ENCODE measurements at regions not wholly inside any gene's neighbourhood (a gene's known extent, or its start where the extent isn't known, plus 50 kb on each side); places are given as distances from the start of the nearest gene placed in this dataset.

DNA sequence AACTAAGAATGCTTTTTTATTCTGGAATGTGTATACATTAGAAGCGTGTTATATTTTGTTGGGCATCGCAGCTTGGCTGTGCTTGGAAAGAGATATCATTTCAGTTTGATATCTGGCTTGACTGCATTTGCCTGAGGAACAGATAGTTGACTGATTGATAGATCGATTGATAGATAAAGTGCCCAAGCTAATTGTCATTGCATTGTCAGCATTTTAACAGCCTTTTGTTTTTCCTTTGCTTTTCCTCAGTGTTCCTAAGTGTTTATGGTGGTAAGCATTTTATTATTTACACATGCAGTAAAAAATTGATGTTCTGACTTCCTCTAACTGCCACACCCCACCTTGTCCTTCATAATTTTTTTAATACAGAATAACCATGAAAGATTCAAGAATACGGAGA, 180.9 kb upstream of the GRIK2 start:
- DNase-seq (ENCODE audit: low spot score), result no peak

DNA sequence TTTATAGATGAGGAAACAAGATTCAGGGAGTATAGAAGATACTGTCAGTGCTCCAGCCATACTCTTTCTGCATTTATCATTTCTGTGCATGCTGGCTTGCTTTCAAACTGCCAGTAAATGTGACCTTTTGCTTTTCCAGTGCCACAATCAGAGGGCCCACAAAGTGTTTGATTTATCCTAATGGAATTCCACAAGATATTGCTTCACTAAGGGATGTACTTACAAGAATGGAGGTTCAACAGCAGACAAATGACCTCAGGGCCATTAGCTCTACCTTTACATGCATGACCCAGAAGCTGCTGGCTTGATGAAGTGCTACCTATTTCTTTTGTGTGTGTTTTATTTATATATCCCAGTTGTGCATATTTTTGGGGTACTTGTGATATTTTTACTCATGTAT, 171.5 kb upstream of the GRIK2 start:
- DNase-seq (ENCODE audit: low spot score), result no peak

DNA sequence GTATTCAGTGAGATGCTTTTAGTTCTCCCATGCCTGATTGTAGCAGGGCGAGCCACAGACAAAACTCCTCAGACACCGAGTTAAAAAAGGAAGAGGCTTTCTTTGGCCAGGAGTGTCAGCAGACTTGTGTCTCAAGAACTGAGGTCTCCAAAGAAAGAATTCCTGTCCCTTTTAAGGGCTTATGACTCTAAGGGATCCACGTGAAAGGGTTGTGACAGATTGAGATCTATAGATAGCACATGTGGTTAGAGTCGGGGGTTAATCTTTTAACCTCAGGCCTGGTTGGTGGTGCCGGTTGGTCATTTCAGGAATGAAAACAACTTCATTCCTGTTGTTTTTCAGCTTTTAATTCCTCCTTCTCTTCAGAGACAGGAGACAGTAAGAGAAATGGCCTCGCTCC, 168.8 kb upstream of the GRIK2 start:
- no peak for DNase-seq (ENCODE audit: low spot score)

DNA sequence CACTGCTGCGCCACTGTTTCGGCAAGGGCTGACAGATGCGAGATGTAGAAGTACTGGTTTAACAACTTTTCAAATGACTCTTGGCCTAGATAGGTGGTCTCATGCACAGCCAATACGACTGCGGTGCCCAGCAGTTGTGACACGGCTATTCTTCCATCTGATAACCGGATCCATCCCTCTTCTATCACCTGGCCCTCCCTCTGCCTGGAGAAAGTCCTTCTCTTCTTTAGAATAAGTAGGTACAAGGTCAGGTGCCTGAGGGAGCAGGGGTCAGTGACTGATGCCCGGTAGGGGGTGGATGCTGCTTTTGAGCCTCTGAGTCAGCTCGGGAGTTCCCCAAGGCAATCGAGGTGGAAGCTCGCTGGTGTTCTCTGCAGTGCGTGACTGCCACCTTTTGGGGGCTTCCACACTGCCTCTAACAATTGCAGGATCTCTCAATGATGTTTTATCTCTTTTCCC, 166.8 kb upstream of the GRIK2 start:
- DNase-seq (ENCODE audit: low spot score), result peak; percentile 4

DNA sequence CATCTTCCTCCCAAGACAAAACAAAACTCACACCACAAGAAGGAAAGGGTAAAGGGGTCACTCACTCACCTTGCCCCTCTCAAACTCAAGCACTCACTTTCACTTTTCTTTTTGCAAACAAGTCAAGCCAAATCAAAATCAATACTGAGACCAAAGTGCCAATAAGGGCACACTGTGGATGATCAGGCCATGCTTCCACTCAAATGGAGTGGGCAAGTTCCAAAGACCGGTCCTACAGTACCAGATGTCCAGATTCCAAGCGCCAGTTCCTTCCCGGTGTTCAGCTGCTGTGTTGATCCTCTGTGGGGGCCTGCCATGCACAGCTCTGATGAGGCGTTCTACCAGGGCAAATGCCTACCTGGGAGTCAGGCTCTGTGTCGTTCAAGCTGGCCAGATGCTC, 162.6 kb upstream of the GRIK2 start:
- DNase-seq (ENCODE audit: low spot score), result no peak

DNA sequence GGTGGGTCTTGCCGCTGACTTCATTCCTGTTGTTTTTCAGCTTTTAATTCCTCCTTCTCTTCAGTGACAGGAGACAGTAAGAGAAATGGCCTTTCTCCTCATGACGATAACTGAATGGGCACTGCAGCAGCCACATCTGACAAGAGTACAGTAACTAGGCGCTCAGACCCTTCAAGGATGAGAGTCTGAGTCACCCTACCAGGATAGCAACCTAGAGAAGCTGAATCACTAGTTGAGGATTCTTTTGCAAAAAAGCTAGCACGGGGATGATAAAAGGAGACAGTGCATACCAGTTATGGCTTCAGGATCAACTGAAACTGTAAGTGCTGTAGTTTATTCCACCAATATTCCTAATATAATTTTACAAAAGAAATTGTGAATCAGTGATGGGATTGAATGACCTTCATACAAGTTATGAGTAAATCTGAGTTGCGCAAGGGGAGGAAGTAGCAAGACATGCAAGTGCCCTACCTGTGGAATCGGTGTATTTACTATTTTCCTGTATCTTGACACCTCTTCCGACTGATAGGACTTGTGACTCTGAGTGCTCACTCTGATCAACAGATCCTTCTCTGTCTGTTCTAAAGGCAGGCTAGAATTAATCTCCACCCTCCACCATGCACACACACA, 161.8 kb upstream of the GRIK2 start:
- no peak for DNase-seq (ENCODE audit: low spot score)

DNA sequence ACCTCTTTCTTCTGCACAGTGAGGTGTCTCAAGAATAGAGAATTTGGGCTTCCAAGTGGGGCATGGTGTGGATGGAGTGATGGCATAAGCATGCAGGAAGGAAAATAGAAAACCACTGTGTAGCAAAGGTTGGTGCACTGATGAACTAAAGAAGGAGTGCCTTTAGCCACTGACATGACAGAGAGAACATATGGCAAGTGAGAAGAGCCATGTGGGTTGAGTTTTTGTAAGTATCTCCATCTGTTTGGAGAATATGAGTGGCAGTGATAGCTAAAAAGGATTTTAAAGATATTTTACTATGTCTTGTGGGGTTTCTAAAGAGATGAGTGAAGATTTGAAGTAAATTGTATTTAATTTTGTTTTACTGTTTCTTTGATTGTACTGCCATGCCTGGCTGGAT, 160.5 kb upstream of the GRIK2 start:
- DNase-seq (ENCODE audit: low spot score), result no peak

DNA sequence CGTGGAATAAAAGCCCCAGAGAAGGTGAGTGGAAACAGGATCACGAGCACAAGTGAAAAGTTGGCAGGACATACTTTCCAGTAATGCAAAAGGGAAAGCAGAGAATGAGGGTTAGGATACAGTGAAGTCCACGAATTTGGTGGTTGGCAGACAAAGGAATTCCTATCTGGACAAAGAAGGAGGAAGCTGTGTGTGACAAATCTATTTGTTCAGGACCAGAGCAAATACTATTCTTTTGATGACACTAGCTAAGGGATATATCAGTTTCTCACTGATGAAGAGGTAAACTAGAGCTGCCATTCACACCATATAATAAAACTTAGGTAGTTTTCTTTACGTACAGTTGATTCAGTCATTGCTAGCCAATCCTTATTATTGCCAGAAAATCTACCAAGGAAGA, 156.8 kb upstream of the GRIK2 start:
- no peak for DNase-seq (ENCODE audit: low spot score)

DNA sequence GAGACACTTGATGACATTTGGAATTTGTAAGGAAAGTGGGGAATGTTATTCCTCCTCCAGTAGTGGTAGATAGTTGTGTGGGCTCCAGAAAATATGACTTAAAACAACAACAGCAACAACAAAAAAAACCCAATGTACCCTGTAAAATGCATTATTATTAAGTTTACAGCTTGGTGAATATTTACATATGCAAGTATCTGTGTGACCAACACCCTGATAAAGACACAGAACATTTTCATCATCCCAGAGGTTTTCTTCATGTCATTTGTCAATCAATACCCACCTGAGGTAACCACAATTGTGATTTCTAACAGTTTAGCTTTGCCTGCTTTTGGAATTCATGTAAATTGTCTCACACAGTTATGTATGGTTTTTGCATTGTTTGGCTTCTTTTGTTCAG, 152.1 kb upstream of the GRIK2 start:
- no peak for DNase-seq (ENCODE audit: low spot score)

DNA sequence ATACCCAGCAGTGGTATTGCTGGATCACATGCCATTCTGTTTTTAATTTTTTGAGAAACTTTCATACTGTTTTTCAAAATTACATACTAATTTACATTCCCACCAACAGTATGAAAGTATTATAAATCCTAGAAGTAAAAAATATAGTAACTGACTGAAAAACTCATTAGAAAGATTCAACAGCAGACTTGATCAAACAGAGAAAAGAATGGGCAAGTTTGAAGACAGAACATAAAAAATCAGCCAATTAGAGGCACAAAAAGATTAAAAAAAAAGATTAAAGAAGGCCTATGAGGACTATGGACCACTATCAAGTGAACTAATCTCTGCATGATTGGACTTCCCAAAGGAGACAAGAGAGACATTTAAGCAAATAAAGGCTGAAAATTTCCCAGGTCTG, 144.0 kb upstream of the GRIK2 start:
- DNase-seq (ENCODE audit: low spot score), result no peak

DNA sequence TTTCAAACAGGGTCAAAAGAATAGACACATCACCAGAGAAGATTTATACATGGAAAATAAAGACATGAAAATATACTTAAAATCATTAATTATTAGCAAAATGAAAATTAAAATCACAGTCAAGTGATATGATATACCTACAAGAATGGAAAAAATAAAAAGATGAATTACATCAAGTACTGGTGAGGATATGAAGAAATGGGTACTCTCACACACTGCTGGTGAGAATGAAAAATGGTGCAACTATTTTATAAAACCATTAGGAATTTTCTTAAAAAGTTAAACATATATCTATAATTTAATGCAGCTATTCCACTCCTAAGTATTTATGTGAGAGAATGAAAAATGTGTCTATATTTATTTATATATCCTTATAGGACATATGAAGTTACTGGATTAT, 136.3 kb upstream of the GRIK2 start:
- no peak for DNase-seq (ENCODE audit: low spot score)

DNA sequence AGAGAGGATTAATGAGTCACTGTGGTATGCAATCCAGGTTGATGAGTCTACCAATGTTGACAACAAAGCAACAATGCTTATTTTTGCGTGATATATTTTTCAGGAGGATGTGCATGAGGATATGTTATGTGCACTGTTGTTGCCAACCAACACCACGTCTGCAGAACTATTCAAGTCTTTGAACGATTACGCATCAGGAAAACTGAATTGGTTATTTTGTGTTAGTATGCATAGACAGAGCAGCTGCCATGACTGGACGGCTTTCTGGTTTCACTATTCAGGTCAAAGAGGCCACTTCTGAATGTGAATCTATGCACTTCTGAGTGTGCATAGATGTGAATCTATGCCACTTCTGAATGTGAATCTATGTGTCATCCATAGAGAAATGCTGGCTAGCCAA, 134.0 kb upstream of the GRIK2 start:
- DNase-seq (ENCODE audit: low spot score), result no peak

DNA sequence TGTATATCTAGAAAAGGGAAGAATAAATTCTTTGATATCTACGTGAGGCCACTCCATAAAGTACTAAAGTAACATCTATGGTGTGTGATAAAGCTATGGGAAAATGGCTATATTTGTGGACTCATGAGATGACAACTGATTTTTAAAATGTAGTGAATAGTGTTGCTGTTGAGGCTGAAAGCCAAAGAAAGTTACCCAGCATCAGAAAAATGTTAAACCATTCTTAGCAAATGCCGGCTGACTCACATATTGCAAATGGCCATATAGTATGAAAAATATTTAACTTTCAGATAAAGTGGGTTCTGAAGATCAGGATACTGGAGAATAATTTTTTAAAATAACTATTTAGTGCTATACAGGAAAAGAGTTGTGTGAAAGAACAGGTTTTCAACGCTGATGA, 129.9 kb upstream of the GRIK2 start:
- no peak for DNase-seq (ENCODE audit: low spot score)

DNA sequence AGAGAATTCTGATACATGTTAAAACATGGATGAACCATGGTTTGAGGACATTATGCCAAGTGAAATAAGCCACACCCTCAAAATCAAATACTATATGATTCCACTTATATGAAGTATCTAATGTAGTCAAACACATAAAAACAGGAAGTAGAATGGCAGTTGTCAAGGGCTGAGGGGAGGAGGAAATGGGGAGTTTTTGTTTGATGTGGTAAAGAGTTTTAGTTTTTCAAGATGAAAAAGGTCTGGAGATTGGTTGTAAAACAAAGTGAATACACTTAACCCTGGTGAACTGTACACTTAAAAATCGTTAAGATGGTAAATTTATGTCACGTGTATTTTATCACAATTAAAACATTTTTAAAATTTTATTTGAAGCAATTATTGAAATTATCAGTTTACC, 127.4 kb upstream of the GRIK2 start:
- no peak for DNase-seq (ENCODE audit: low spot score)

DNA sequence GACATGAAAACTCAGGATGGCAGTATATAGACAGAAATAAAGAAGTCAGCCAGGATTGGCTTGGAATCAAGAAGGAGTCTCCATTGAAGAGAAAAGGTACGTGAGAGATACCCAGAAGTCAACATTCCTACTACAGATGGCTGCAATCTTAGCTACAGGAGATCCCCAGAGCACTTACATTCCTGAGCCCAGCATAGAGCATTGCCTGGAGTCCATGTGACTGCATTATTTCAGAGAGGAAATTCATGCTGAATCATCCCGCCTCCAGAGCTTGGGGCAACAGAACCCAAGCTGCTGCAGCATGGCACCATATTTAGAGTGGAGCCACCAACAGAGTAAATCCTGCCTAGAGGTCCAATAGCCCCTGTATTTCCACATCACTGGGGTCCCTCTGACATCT, 125.0 kb upstream of the GRIK2 start:
- no peak for DNase-seq (ENCODE audit: low spot score)

DNA sequence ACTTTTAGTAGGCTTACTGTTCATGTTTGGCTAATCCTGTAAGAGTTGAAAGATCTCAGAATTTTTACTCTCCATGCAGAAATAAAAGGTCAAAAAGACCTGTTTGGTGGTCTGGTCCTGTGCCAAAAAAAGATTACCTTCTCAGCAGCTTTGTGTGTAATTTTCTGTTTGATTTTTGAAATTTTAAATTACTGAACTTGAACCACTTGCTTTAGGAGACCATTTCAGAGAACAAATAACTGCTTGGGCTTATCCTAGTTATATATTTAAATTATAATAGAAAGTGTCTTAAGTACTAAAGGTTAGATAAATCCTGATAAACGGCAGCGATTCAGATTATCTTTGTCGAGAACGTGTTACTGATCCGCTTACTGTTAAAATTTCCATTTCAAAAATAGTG, 118.3 kb upstream of the GRIK2 start:
- no peak for DNase-seq (ENCODE audit: low spot score)

DNA sequence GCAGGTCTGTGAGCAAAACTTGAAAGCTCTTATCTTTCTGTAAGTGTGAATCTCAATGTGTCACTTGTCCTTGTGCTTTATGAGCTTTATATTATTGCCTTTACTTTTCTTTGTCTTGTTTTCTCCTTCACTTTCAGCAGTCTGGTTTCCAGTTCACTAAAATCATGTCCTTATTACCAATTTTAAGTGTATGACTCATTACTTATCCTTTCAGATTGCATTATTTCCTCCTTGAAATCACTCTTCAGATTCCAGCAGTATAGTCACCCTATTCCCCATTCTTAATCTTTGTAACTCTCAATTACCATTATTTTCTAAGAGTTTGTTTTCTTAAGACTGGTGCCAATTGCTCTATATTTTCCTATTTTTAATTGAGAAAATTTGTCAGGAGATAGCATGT, 117.4 kb upstream of the GRIK2 start:
- no peak for DNase-seq (ENCODE audit: low spot score)

DNA sequence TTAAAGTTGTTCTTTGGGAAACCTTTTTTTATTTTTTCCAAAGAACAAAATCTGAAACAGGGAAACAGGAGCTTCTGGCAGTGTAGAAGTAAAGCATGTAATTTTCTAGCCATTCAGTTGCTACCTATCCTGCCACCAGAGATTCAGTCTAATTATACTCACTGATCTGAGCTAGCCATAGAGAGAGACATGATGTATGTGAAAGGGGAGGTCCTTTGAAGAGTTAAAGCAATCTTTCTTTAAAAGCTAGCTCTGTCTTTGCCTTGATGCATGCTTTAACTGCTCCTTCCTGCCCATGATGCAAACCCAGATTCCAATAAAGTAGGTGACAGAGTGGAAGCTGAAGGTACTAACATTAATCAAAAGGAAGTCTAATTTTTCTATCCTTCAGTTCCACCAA, 114.1 kb upstream of the GRIK2 start:
- no peak for DNase-seq (ENCODE audit: low spot score)

DNA sequence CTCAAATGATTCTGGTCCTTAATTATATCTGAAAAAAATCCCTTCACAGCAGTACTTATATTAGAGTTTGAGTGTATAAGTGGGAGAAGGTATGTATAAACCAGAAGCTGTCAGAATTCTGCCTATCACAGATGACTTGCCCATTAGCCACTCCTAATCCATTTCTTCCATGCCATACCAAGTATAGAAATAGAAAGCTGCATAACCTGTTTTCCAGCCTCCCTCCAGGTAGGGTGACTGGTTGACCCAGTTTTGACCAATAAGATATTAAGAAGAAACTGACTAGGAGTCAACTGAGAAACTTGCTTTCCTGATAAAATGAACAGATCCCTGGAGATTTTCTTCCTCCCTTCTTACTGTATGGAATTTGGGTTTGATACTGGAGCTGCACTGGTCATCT, 112.2 kb upstream of the GRIK2 start:
- DNase-seq (ENCODE audit: low spot score), result no peak

DNA sequence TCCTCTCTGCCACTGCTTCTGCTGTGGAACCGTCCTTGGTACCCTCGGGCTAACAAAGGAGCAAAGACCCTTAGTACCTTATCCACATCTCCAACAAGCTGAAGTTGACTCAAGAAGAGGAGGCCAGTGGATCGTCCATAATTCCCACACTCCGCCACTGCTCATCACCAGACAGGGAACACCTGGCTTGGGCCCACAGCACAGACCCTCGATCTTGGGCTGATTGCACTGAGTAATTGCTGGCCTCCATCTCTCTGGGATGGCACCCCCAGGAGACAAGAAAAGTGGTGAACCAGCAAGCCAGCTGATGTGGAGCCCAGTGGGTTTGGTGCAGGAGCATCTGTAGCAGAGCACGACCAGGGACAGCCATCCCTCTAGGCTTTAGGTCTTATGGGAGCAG, 109.4 kb upstream of the GRIK2 start:
- DNase-seq (ENCODE audit: low spot score), result no peak

DNA sequence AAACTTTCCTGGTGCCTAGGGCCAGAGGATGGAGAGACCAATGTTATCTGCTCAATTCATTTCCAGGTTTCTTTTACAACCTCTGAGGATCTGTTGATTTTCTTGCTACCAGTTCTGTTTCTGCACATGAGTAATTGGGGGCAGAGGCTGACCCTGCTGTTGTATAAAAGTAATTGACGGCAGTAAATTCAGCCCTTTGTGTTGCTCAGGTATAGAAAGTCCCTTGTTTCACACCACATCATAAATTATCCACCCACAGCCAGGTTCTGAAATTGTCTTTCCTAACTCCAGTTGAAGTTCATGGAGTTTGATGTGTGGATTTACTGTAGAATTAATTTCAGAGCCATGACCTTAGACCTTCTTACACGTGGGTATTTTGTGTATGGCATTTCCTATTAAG, 107.4 kb upstream of the GRIK2 start:
- DNase-seq (ENCODE audit: low spot score), result no peak

DNA sequence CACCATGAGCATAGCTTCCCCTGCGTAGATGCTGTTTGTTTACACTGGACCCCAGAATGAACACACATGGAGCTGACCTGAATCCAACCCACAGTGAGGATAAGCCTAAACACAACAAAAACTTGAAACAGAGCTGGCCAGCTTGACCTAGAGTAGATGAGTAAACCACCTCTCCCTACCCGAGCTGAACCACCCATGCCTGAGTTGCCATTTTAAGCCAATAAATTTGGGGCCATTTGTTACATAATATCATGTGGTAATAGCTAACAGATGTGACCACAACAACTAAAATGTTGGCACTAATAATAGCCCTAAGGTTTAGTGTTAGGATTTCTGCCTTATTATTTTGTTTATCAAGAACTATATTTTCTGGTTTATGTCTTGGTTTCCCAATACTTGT, 103.2 kb upstream of the GRIK2 start:
- DNase-seq (ENCODE audit: low spot score), result no peak

DNA sequence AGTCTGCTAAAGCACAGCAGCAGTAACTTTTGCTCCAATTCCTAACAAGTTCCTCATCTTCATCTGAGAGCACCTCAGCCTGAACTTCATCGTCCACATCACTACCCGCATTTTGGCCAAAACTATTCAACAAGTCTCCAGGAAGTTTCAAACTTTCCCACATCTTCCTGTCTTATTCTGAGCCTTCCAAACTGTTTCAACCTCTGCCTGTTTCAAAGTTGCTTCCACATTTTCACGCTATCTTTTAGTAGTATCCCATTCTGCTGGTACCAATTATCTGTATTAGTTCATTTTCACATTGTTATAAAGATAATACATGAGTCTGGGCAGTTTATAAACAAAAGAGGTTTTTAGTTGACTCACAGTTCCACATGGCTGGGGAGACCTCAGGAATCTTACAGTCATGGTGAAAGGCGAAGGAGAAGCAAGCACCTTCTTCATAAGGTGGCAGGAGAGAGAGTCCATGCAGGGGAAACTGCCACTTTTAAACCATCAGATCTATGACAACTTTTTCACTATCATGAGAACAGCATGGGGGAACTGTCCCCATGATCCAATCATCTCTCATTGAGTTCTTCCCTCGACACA, 99.4 kb upstream of the GRIK2 start:
- no peak for DNase-seq (ENCODE audit: low spot score)

DNA sequence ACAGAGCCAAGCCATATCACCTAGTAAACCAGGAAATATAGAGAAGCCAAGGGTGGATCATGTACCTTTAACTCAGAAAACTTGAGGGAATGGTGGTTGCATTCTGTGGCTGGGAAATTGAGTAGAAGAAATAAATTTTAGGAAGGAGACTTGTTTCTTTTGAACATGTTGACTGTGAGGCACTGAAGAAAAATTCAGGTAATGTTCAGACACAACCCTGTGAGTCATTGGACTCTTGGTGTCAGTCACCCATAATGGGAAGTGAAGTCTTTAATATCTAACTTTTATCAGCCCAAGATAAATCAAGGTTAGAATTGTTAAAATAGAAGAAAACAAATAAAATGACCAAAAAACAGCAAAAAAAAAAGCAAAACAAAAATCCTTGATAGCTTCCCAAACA, 98.8 kb upstream of the GRIK2 start:
- no peak for DNase-seq (ENCODE audit: low spot score)

Data from activated CD4-positive, alpha-beta T cell treated with anti-CD3 and anti-CD28 coated beads, Interleukin-2, Interleukin-4, amounts not matched to agents 100 ng/mL and 50 ng/mL, durations not matched to agents 16 hours and 8 hours (primary cell).